ENCODE measurements at regions not wholly inside any gene's neighbourhood (a gene's known extent, or its start where the extent isn't known, plus 50 kb on each side); places are given as distances from the start of the nearest gene placed in this dataset.

DNA sequence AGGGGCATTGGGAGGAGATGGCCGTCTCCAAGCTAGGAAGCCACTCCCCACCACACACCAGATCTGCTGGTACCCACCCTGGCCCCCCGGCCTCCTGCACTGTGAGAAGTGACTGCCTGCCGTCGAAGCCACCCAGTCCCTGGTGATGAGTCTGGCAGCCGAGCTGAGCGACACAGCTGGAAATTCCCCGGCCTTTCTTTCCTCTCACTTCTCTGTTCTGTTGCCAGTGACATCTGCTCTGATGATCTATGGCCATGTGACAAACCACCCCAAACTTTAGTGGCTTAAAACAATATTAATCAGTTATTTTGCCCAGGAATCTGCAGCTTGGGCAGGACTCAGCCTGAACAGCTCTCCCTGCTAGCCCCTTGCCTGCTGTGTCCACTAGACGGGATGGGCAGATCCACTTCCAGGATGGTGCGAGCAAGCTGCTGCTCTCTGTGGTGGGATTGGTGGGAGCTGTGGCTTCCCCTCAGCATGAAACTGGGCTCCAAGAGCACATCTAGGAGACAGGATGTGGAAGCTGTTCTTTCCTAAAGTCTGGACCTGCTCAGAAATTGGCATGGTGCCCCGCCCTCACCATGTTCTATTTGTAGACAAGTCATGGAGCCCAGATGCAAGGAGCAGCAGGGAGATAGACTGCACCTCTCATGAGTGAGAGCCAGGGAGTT, 211.2 kb downstream of the GADD45G start:
- TF ChIP-seq EZH2 (IDR thresholded peaks at IDR 0.05) (no peak), JUND (IDR thresholded peaks at IDR 0.05) (no peak)
- TF ChIP-seq, protein P1, sequence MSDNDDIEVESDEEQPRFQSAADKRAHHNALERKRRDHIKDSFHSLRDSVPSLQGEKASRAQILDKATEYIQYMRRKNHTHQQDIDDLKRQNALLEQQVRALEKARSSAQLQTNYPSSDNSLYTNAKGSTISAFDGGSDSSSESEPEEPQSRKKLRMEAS (IDR thresholded peaks at IDR 0.05): no peak
- TF ChIP-seq, protein P2, sequence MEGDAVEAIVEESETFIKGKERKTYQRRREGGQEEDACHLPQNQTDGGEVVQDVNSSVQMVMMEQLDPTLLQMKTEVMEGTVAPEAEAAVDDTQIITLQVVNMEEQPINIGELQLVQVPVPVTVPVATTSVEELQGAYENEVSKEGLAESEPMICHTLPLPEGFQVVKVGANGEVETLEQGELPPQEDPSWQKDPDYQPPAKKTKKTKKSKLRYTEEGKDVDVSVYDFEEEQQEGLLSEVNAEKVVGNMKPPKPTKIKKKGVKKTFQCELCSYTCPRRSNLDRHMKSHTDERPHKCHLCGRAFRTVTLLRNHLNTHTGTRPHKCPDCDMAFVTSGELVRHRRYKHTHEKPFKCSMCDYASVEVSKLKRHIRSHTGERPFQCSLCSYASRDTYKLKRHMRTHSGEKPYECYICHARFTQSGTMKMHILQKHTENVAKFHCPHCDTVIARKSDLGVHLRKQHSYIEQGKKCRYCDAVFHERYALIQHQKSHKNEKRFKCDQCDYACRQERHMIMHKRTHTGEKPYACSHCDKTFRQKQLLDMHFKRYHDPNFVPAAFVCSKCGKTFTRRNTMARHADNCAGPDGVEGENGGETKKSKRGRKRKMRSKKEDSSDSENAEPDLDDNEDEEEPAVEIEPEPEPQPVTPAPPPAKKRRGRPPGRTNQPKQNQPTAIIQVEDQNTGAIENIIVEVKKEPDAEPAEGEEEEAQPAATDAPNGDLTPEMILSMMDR (IDR thresholded peaks at IDR 0.05 in 2 of 3, conservative IDR thresholded peaks at IDR 0.05 in 1 of 3; ENCODE audit: borderline replicate concordance in 1 of 3, insufficient read depth in 1 of 3, low read depth in 2 of 3, low read length in 2 of 3): no peak
